Heart left ventricle (tissue), 13 donors: ENCODE measurements at regions not wholly inside any gene's neighbourhood (a gene's known extent, or its start where the extent isn't known, plus 50 kb on each side); places are given as distances from the start of the nearest gene placed in this dataset.

Experiments used
- CTCF ChIP-seq, 12 donors: fragments of 200-600 bp; sonication (generic) in 4 of 12; IDR thresholded peaks; one replicate each; pipeline versions ENCODE4 v1.5.0 to v1.8.0; 2018 to 2022; ENCODE audit warnings: antibody characterized with exemption in 12 of 12, mild to moderate bottlenecking in 5 of 12
- POLR2A ChIP-seq, 2 donors: fragments of 450-650 bp; IDR thresholded peaks; one replicate each; pipeline ENCODE4 v1.6.1; 2017; ENCODE audit warnings: antibody characterized with exemption in 2 of 2, mild to moderate bottlenecking in 2 of 2, moderate library complexity in 2 of 2
- donor health status: ischemic (EF 13 %, LVEDD 7.1; RV severe dilation, severe dysfunction).
- donor health status: DM: no; HTN: yes; CAD: no.
- donor health status: DM: no; HTN: no; CAD: no.
- donor health status: ischemic (EF 25% LVEDD 6.9; RV normal size, moderate dysfunction).
- donor health status: ischemic (EF 25% LVEDD 5.7; RV mildly dilated, moderate dysfunction).
- donor health status: ischemic (EF 35%, LVEDD 5.7; RV mildly dilated, moderate dysfunction).
- donor health status: nonischemic (EF 11% LVEDD 7.7; RV severe dilation, severe dysfunction).
- donor health status: DM: yes; HTN: yes; CAD: no.
- donor health status: PGD.
- donor health status: ischemic (EF 29% LVEDD 5.4; RV normal size, mild dysfunction).
- donor health status: nonischemic (EF 23%, LVEDD 6.1; RV moderate dilation, normal function).

- TF ChIP-seq CTCF (IDR thresholded peaks at IDR 0.05) (no peak), POLR2A (IDR thresholded peaks at IDR 0.05) (no peak)
Observed at GRCh38 chr13:105871326-105871725, 664.1 kb downstream of the EFNB2 start.
